HCT116 (cell line): ENCODE measurements at regions not wholly inside any gene's neighbourhood (a gene's known extent, or its start where the extent isn't known, plus 50 kb on each side); places are given as distances from the start of the nearest gene placed in this dataset.
"Not testable (repeated sequence)": the region's sequence is repeated elsewhere in the genome, so short reads cannot be mapped to it uniquely, and the experiment has no call there.

Experiments
- ATAC-seq: fragments of 200-7000 bp; cut with Tn5 transposase; 2 replicates; pipeline ENCODE4 v1.9.1; 2020; ENCODE audit warnings: mild to moderate bottlenecking, moderate library complexity
- BruUV-seq: library from RNA; stranded (reverse); fragments of 400-500 nt; replicated peaks from 2 replicates; lab custom pipeline; 2021; lab: Mats Ljungman, UMichigan
- CTCF ChIA-PET: fragments of 300-600 bp; sonication (Branson Sonifier 250); formaldehyde crosslinking; loops from one replicate; lab custom pipeline; 2021; ENCODE audit warnings: antibody characterized with exemption; lab: Charles Lee
- POLR2A ChIA-PET: fragments of 300-600, 350-600 bp; sonication (Branson Sonifier 250); formaldehyde crosslinking; loops from one replicate; lab custom pipeline; 2021; ENCODE audit warnings: antibody characterized with exemption; lab: Charles Lee
- RAD21 ChIA-PET, 2 experiments: fragments of 300-600 bp; sonication (Branson Sonifier 250); formaldehyde crosslinking; loops; one replicate each; lab custom pipeline; 2023; ENCODE audit warnings: low total read pairs in 2 of 2; ENCODE audit not compliant: uncharacterized antibody in 2 of 2, unreplicated experiment in 2 of 2, low non-redundant PET in 1 of 2; lab: Charles Lee
- DNase-seq: peaks from one replicate; pipeline ENCODE4 v3.0.0-alpha.2; 2010; ENCODE audit warnings: low read depth, low spot score
- H2AFZ ChIP-seq: fragments of 200-600 bp; shearing (Covaris generic), sonication (generic); 2 replicates; pipeline ENCODE4 v1.6.1; 2017; ENCODE audit warnings: low read depth, mixed run types, mixed read lengths, antibody characterized with exemption, low read length; ENCODE audit not compliant: poor library complexity, severe bottlenecking
- H3K27ac ChIP-seq: 2 replicates; pipeline ENCODE4 v1.5.1; 2012; ENCODE audit warnings: low read depth, low read length
- H3K27me3 ChIP-seq: fragments of 200-600 bp; sonication (generic); 2 replicates; pipeline ENCODE4 v1.6.1; 2016; ENCODE audit warnings: mixed run types, low read length, mixed read lengths; ENCODE audit not compliant: insufficient read depth
- H3K36me3 ChIP-seq, 2 experiments: fragments of 200-500 bp in 1 of 2; fragments of 200-600 bp in 1 of 2; sonication (Bioruptor generic) in 1 of 2; sonication (generic) in 1 of 2; 2 replicates each; pipeline versions ENCODE4 v1.5.1 to v1.6.1; 2014 to 2016; ENCODE audit warnings: low read length in 2 of 2, inconsistent platforms in 1 of 2, mixed read lengths in 1 of 2, mixed run types in 1 of 2; ENCODE audit not compliant: insufficient read depth in 2 of 2, control insufficient read depth in 1 of 2
- H3K4me1 ChIP-seq, 2 experiments: fragments of 200-600 bp in 1 of 2; sonication (generic) in 1 of 2; 2 replicates each; pipeline versions ENCODE4 v1.5.1 to v1.6.1; 2012 to 2017; ENCODE audit warnings: low read length in 2 of 2, inconsistent platforms in 1 of 2, mild to moderate bottlenecking in 1 of 2, mixed read lengths in 1 of 2, mixed run types in 1 of 2, moderate library complexity in 1 of 2; ENCODE audit not compliant: insufficient read depth in 2 of 2, control insufficient read depth in 1 of 2
- H3K4me2 ChIP-seq: fragments of 200-600 bp; sonication (generic); 2 replicates; pipeline ENCODE4 v1.6.1; 2017; ENCODE audit warnings: mixed run types, low read length, mixed read lengths
- H3K4me3 ChIP-seq, 2 experiments: fragments of 200-600 bp in 1 of 2; sonication (generic) in 1 of 2; replicated peaks in 1 of 2; 2 replicates each; pipeline ENCODE4 v1.5.1; 2011 to 2016; ENCODE audit warnings: low read length in 2 of 2, control low read depth in 1 of 2, low read depth in 1 of 2, mild to moderate bottlenecking in 1 of 2, mixed read lengths in 1 of 2, mixed run types in 1 of 2
- H3K79me2 ChIP-seq: fragments of 200-600 bp; sonication (generic); 2 replicates; pipeline ENCODE4 v1.6.1; 2017; ENCODE audit warnings: mild to moderate bottlenecking, mixed run types, low read length, moderate library complexity, mixed read lengths; ENCODE audit not compliant: insufficient read depth
- H3K9ac ChIP-seq: fragments of 200-600 bp; sonication (generic); 2 replicates; pipeline ENCODE4 v1.6.1; 2016; ENCODE audit warnings: low read length, mixed read lengths
- H3K9me2 ChIP-seq: fragments of 200-600 bp; sonication (generic), shearing (Covaris generic); 2 replicates; pipeline ENCODE4 v1.6.1; 2017; ENCODE audit warnings: mixed run types, mild to moderate bottlenecking, moderate library complexity; ENCODE audit not compliant: insufficient read depth
- H3K9me3 ChIP-seq, 2 experiments: fragments of 200-500 bp in 1 of 2; fragments of 200-600 bp in 1 of 2; sonication (Bioruptor generic) in 1 of 2; sonication (generic) in 1 of 2; 2 replicates each; pipeline ENCODE4 v1.6.1; 2014 to 2017; ENCODE audit warnings: low read length in 2 of 2, mixed read lengths in 2 of 2, inconsistent platforms in 1 of 2, low read depth in 1 of 2, mild to moderate bottlenecking in 1 of 2, mixed run types in 1 of 2, moderate library complexity in 1 of 2; ENCODE audit not compliant: control insufficient read depth in 1 of 2, insufficient read depth in 1 of 2
- H4K20me1 ChIP-seq: fragments of 200-600 bp; sonication (generic), shearing (Covaris generic); 2 replicates; pipeline ENCODE4 v1.6.1; 2017; ENCODE audit warnings: mixed run types, mild to moderate bottlenecking, moderate library complexity; ENCODE audit not compliant: insufficient read depth
- ELF1 ChIP-seq: IDR thresholded peaks from 2 replicates; pipeline ENCODE4 v1.6.1; 2012; ENCODE audit warnings: low read depth, borderline replicate concordance
- EZH2 ChIP-seq: fragments of 200-600 bp; sonication (generic); IDR thresholded peaks from 2 replicates; pipeline ENCODE4 v1.6.1; 2017; ENCODE audit warnings: antibody characterized with exemption, mixed run types
- EZH2phosphoT487 ChIP-seq: fragments of 200-600 bp; IDR thresholded peaks from 2 replicates; pipeline ENCODE4 v1.6.1; 2018; ENCODE audit warnings: antibody characterized with exemption, borderline replicate concordance
- FOSL1 ChIP-seq: IDR thresholded peaks from 2 replicates; pipeline ENCODE4 v1.6.1; 2012; ENCODE audit warnings: low read depth
- POLR2A ChIP-seq: IDR thresholded peaks from 2 replicates; pipeline ENCODE4 v1.7.0; 2011; ENCODE audit warnings: borderline replicate concordance; ENCODE audit not compliant: insufficient read depth, insufficient read length; ENCODE audit errors: extremely low read depth
- SP1 ChIP-seq: IDR thresholded peaks from 2 replicates; pipeline ENCODE4 v1.6.1; 2012; ENCODE audit warnings: low read depth
- TCF7L2 ChIP-seq: IDR thresholded peaks from 2 replicates; pipeline ENCODE4 v1.7.0; 2011; ENCODE audit warnings: borderline replicate concordance, inconsistent platforms; ENCODE audit not compliant: insufficient read depth, insufficient read length; ENCODE audit errors: extremely low read depth
- ZFX ChIP-seq: fragments of 450-650 bp; IDR thresholded peaks from 2 replicates; pipeline ENCODE4 v1.6.1; 2017
- intact Hi-C: fragments of 100-400 bp; cut with micrococcal nuclease; formaldehyde crosslinking; loops from 2 replicates; pipeline ENCODE4 v1.10.0; 2022
- TF ChIP-seq, protein P1 (sequence below), 3 experiments: fragments of 200-600 bp in 1 of 3; sonication (generic) in 1 of 3; IDR thresholded peaks in 2 of 3; conservative IDR thresholded peaks in 1 of 3; 2 replicates each; pipeline ENCODE4 v1.5.1; 2012 to 2017; ENCODE audit warnings: low read depth in 2 of 3, low read length in 2 of 3, antibody characterized with exemption in 1 of 3, borderline replicate concordance in 1 of 3, control low read depth in 1 of 3, mild to moderate bottlenecking in 1 of 3, mixed read lengths in 1 of 3, mixed run types in 1 of 3, moderate library complexity in 1 of 3; ENCODE audit not compliant: insufficient read depth in 1 of 3
- TF ChIP-seq, protein P2 (sequence below): IDR thresholded peaks from 2 replicates; pipeline ENCODE4 v1.6.1; 2011; ENCODE audit warnings: mild to moderate bottlenecking, low read length, moderate library complexity; ENCODE audit not compliant: insufficient replicate concordance; ENCODE audit errors: extremely low read depth

GRCh38 chr12:67790660-67791059 lies 142.1 kb downstream of the DYRK2 start (continued):
- no peak for TF ChIP-seq SP1
- no peak for TF ChIP-seq POLR2A
- TF ChIP-seq EZH2phosphoT487: no peak

DNA sequence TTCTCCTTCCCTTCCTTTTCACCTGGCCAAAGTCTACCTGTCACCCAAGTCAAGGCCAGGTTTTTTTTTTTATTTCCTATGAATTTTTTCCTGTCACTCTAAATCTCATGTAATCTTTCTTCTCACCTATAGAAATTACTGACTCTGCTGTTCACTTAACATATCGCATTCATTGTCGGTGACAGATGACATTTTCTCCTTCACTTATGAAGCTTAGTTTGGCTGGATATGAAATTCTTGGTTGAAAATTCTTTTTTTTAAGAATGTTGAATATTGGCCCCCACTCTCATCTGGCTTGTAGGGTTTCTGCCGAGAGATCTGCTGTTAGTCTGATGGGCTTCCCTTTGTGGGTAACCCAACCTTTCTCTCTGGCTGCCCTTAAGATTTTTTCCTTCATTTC lies 142.8 kb downstream of the DYRK2 start:
- POLR2A ChIA-PET, H3K4me2 ChIP-seq, H3K9me2 ChIP-seq, H3K4me3 ChIP-seq, H3K79me2 ChIP-seq, H3K27me3 ChIP-seq, BruUV-seq, CTCF ChIA-PET, DNase-seq, H3K27ac ChIP-seq, RAD21 ChIA-PET, H3K36me3 ChIP-seq, ATAC-seq, H4K20me1 ChIP-seq, H3K9ac ChIP-seq, intact Hi-C loops, H3K4me1 ChIP-seq, H3K9me3 ChIP-seq, H2AFZ ChIP-seq: not testable (repeated sequence)

DNA sequence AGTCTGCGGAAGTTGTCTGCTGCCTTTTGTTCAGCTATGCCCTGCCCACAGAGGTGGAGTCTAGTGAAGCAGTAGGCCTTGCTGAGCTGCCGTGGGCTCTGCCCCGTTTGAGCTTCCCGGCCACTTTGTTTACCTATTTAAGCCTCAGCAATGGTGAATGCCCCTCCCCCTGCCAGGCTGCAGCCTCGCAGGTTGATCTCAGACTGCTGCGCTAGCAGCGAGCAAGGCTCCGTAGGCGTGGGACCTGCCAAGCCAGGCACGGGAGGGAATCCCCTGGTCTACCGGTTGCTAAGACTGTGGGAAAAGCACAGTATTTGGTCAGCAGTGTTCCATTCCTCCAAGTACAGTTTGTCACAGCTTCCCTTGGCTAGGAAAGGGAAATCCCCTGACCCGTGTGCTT lies 143.6 kb downstream of the DYRK2 start:
- ChIA-PET POLR2A (no interaction called here), RAD21 (no interaction called here), CTCF (no interaction called here)
- H2AFZ ChIP-seq: no peak overlapping the region
- H3K4me1 ChIP-seq: peaks cover 0 to 5% of the 10 kb centered on the region in 2 experiments; a peak in 1 of 4 replicates
- no peak overlapping the region for H3K27ac ChIP-seq
- no peaks in the 10 kb centered on the region for H4K20me1 ChIP-seq
- no peaks in the 10 kb centered on the region for H3K36me3 ChIP-seq
- H3K4me2 ChIP-seq: no peak overlapping the region
- H3K9me2 ChIP-seq: no peaks in the 10 kb centered on the region
- intact Hi-C loops: no loop called here
- no peak for DNase-seq
- BruUV-seq: no TSS peak
- no peak for ATAC-seq
- no peak overlapping the region for H3K4me3 ChIP-seq
- no peaks in the 10 kb centered on the region for H3K79me2 ChIP-seq
- TF ChIP-seq FOSL1: no peak
- no peak for TF ChIP-seq ELF1
- no peak for TF ChIP-seq EZH2
- no peak for TF ChIP-seq TCF7L2
- no peak for TF ChIP-seq ZFX
- TF ChIP-seq, protein P1, sequence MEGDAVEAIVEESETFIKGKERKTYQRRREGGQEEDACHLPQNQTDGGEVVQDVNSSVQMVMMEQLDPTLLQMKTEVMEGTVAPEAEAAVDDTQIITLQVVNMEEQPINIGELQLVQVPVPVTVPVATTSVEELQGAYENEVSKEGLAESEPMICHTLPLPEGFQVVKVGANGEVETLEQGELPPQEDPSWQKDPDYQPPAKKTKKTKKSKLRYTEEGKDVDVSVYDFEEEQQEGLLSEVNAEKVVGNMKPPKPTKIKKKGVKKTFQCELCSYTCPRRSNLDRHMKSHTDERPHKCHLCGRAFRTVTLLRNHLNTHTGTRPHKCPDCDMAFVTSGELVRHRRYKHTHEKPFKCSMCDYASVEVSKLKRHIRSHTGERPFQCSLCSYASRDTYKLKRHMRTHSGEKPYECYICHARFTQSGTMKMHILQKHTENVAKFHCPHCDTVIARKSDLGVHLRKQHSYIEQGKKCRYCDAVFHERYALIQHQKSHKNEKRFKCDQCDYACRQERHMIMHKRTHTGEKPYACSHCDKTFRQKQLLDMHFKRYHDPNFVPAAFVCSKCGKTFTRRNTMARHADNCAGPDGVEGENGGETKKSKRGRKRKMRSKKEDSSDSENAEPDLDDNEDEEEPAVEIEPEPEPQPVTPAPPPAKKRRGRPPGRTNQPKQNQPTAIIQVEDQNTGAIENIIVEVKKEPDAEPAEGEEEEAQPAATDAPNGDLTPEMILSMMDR (IDR thresholded peaks at IDR 0.05 in 2 of 3, conservative IDR thresholded peaks at IDR 0.05 in 1 of 3; ENCODE audit: borderline replicate concordance in 1 of 3, insufficient read depth in 1 of 3, low read depth in 2 of 3, low read length in 2 of 3): no peak
- TF ChIP-seq, protein P2, sequence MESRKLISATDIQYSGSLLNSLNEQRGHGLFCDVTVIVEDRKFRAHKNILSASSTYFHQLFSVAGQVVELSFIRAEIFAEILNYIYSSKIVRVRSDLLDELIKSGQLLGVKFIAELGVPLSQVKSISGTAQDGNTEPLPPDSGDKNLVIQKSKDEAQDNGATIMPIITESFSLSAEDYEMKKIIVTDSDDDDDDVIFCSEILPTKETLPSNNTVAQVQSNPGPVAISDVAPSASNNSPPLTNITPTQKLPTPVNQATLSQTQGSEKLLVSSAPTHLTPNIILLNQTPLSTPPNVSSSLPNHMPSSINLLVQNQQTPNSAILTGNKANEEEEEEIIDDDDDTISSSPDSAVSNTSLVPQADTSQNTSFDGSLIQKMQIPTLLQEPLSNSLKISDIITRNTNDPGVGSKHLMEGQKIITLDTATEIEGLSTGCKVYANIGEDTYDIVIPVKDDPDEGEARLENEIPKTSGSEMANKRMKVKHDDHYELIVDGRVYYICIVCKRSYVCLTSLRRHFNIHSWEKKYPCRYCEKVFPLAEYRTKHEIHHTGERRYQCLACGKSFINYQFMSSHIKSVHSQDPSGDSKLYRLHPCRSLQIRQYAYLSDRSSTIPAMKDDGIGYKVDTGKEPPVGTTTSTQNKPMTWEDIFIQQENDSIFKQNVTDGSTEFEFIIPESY: no peak
- TF ChIP-seq EZH2phosphoT487: no peak
- TF ChIP-seq, all 23 proteins: peak for 0
- Histone ChIP-seq H3K9ac (no peak overlapping the region), H3K9me3 (no peaks in the 10 kb centered on the region), H3K27me3 (no peaks in the 10 kb centered on the region)
